ENCODE measurements at regions not wholly inside any gene's neighbourhood (a gene's known extent, or its start where the extent isn't known, plus 50 kb on each side); places are given as distances from the start of the nearest gene placed in this dataset.

GRCh38 chr6:4649728-4650127 is 126.5 kb upstream of the CDYL start:
- peaks cover 5 to 20% (median 11%) of the 10 kb centered on the region in 11 experiments; a peak in 14 of 22 replicates for H3K9me3 ChIP-seq (replicated peaks in 1 of 11)
- H3K36me3 ChIP-seq: no peaks in the 10 kb centered on the region
- no peak overlapping the region for H3K27ac ChIP-seq
- H3K4me3 ChIP-seq: no peak overlapping the region
- peaks cover 5 to 17% (median 8%) of the 10 kb centered on the region in 10 experiments; a peak in 18 of 20 replicates for H3K4me1 ChIP-seq
- TF ChIP-seq Cebpa-rat (IDR thresholded peaks at IDR 0.05): no peak
- H3K4me2 ChIP-seq: no peak overlapping the region
- 0 out of 22 replicates have a peak, but pooled peaks cover 0 to 4% (median 0%) of the 10 kb centered on the region in 11 experiments for H3K27me3 ChIP-seq
- H4K20me1 ChIP-seq: no peaks in the 10 kb centered on the region
- H3K9ac ChIP-seq: no peak overlapping the region

GRCh38 chr6:4647414-4648365 is 128.5 kb upstream of the CDYL start:
- peaks cover 6 to 17% (median 10%) of the 10 kb centered on the region in 11 experiments; a peak in 17 of 22 replicates for H3K9me3 ChIP-seq (replicated peaks in 1 of 11)
- 0 out of 22 replicates have a peak, but pooled peaks cover 0 to 4% (median 0%) of the 10 kb centered on the region in 11 experiments for H3K27me3 ChIP-seq
- H3K4me2 ChIP-seq: peak overlapping the region; percentile 40 to 79 (median 70)
- H3K27ac ChIP-seq: peak overlapping the region in 1 of 11 experiments; percentile 7; a peak in 1 of 22 replicates
- H3K36me3 ChIP-seq: no peaks in the 10 kb centered on the region
- TF ChIP-seq Cebpa-rat (IDR thresholded peaks at IDR 0.05): no peak
- peaks cover 5 to 17% (median 8%) of the 10 kb centered on the region in 10 experiments; a peak in 18 of 20 replicates for H3K4me1 ChIP-seq
- H3K4me3 ChIP-seq: peak overlapping the region in 3 of 10 experiments; percentile 13 to 28 (median 20); a peak in 3 of 20 replicates
- H3K9ac ChIP-seq: peak overlapping the region in 3 of 11 experiments; percentile 17 to 46 (median 28); a peak in 2 of 22 replicates
- no peaks in the 10 kb centered on the region for H4K20me1 ChIP-seq

GRCh38 chr6:4645713-4646360 is 130.4 kb upstream of the CDYL start:
- no peak overlapping the region for H3K4me3 ChIP-seq
- no peak overlapping the region for H3K27ac ChIP-seq
- peaks cover 5 to 17% (median 8%) of the 10 kb centered on the region in 10 experiments; a peak in 18 of 20 replicates for H3K4me1 ChIP-seq
- H3K36me3 ChIP-seq: no peaks in the 10 kb centered on the region
- peaks cover 0 to 16% (median 9%) of the 10 kb centered on the region in 11 experiments; a peak in 13 of 22 replicates for H3K9me3 ChIP-seq (replicated peaks in 1 of 11)
- 0 out of 22 replicates have a peak, but pooled peaks cover 0 to 4% (median 0%) of the 10 kb centered on the region in 11 experiments for H3K27me3 ChIP-seq
- TF ChIP-seq Cebpa-rat (IDR thresholded peaks at IDR 0.05): no peak
- no peaks in the 10 kb centered on the region for H4K20me1 ChIP-seq
- H3K4me2 ChIP-seq: peak overlapping the region in 3 of 11 experiments; percentile 12 to 24 (median 17); a peak in 2 of 22 replicates
- H3K9ac ChIP-seq: no peak overlapping the region

- Histone ChIP-seq H4K20me1 (no peaks in the 10 kb centered on the region), H3K4me2 (no peak overlapping the region), H3K4me1 (peaks cover 5 to 17% (median 8%) of the 10 kb centered on the region in 10 experiments; a peak in 18 of 20 replicates), H3K4me3 (no peak overlapping the region), H3K9ac (no peak overlapping the region), H3K27me3 (0 out of 22 replicates have a peak, but pooled peaks cover 0 to 4% (median 0%) of the 10 kb centered on the region in 11 experiments), H3K36me3 (no peaks in the 10 kb centered on the region), H3K9me3 (replicated peaks in 1 of 11) (peaks cover 0 to 16% (median 9%) of the 10 kb centered on the region in 11 experiments; a peak in 13 of 22 replicates), H3K27ac (no peak overlapping the region)
- no peak for TF ChIP-seq Cebpa-rat (IDR thresholded peaks at IDR 0.05)
Measured at GRCh38 chr6:4644996-4645395, 131.2 kb upstream of the CDYL start.

- H3K9ac ChIP-seq: no peak overlapping the region
- H4K20me1 ChIP-seq: no peaks in the 10 kb centered on the region
- no peak for TF ChIP-seq Cebpa-rat (IDR thresholded peaks at IDR 0.05)
- no peaks in the 10 kb centered on the region for H3K27me3 ChIP-seq
- H3K4me2 ChIP-seq: no peak overlapping the region
- H3K36me3 ChIP-seq: no peaks in the 10 kb centered on the region
- peaks cover 8 to 22% (median 14%) of the 10 kb centered on the region in 11 experiments; a peak in 17 of 22 replicates for H3K9me3 ChIP-seq (replicated peaks in 1 of 11)
- H3K4me3 ChIP-seq: no peak overlapping the region
- H3K4me1 ChIP-seq: peaks cover 0 to 8% (median 0%) of the 10 kb centered on the region in 10 experiments; a peak in 2 of 20 replicates
- no peak overlapping the region for H3K27ac ChIP-seq
Measured at GRCh38 chr6:4641461-4641860, 134.7 kb upstream of the CDYL start.

- no peak for TF ChIP-seq Cebpa-rat (IDR thresholded peaks at IDR 0.05)
- Histone ChIP-seq H3K4me3 (no peak overlapping the region), H4K20me1 (no peaks in the 10 kb centered on the region), H3K4me1 (peaks cover 0 to 8% (median 0%) of the 10 kb centered on the region in 10 experiments; a peak in 1 of 20 replicates), H3K9me3 (replicated peaks in 1 of 11) (peaks cover 8 to 26% (median 20%) of the 10 kb centered on the region in 11 experiments; a peak in 17 of 22 replicates), H3K27me3 (no peaks in the 10 kb centered on the region), H3K27ac (no peak overlapping the region), H3K36me3 (no peaks in the 10 kb centered on the region), H3K4me2 (no peak overlapping the region), H3K9ac (no peak overlapping the region)
Measured at GRCh38 chr6:4640139-4640538, 136.1 kb upstream of the CDYL start.

GRCh38 chr6:4638641-4639040 is 137.6 kb upstream of the CDYL start:
- H3K9me3 ChIP-seq (replicated peaks in 1 of 11): peaks cover 8 to 29% (median 20%) of the 10 kb centered on the region in 11 experiments; a peak in 17 of 22 replicates
- peaks cover 0 to 8% (median 0%) of the 10 kb centered on the region in 10 experiments; a peak in 1 of 20 replicates for H3K4me1 ChIP-seq
- H3K36me3 ChIP-seq: no peaks in the 10 kb centered on the region
- no peaks in the 10 kb centered on the region for H3K27me3 ChIP-seq
- H3K9ac ChIP-seq: no peak overlapping the region
- H3K27ac ChIP-seq: no peak overlapping the region
- H3K4me2 ChIP-seq: no peak overlapping the region
- no peaks in the 10 kb centered on the region for H4K20me1 ChIP-seq
- H3K4me3 ChIP-seq: no peak overlapping the region
- no peak for TF ChIP-seq Cebpa-rat (IDR thresholded peaks at IDR 0.05)

GRCh38 chr6:4637691-4638433 is 138.3 kb upstream of the CDYL start:
- H3K27ac ChIP-seq: no peak overlapping the region

More at GRCh38 chr6:4637691-4638433, 138.3 kb upstream of the CDYL start:
- no peak overlapping the region for H3K9ac ChIP-seq
- peaks cover 0 to 8% (median 0%) of the 10 kb centered on the region in 10 experiments; a peak in 1 of 20 replicates for H3K4me1 ChIP-seq
- no peak overlapping the region for H3K4me3 ChIP-seq
- no peak for TF ChIP-seq Cebpa-rat (IDR thresholded peaks at IDR 0.05)
- no peak overlapping the region for H3K4me2 ChIP-seq
- H4K20me1 ChIP-seq: no peaks in the 10 kb centered on the region
- no peaks in the 10 kb centered on the region for H3K27me3 ChIP-seq
- no peaks in the 10 kb centered on the region for H3K36me3 ChIP-seq
- H3K9me3 ChIP-seq (replicated peaks in 1 of 11): peaks cover 6 to 29% (median 19%) of the 10 kb centered on the region in 11 experiments; a peak in 17 of 22 replicates

Measured in BLaER1 treated with 17β-estradiol and CSF1 and Interleukin-3, amounts not matched to agents 10 nM and 100 nM (cell line).